ENCODE measurements at regions not wholly inside any gene's neighbourhood (a gene's known extent, or its start where the extent isn't known, plus 50 kb on each side); places are given as distances from the start of the nearest gene placed in this dataset.
"Not testable (repeated sequence)": the region's sequence is repeated elsewhere in the genome, so short reads cannot be mapped to it uniquely, and the experiment has no call there.

GRCh38 chr3:194941360-194941955, 255.8 kb downstream of the FAM43A start:
- no peak for DNase-seq (ENCODE audit: low read depth in 2 of 2, low spot score in 1 of 2)

- no peak for DNase-seq (ENCODE audit: low read depth in 2 of 2, low spot score in 1 of 2)
Measured at GRCh38 chr3:194941956-194942511, 256.4 kb downstream of the FAM43A start.

GRCh38 chr3:194944526-194944925, 258.8 kb downstream of the FAM43A start:
- no peak for DNase-seq (ENCODE audit: low read depth in 2 of 2, low spot score in 1 of 2)

- no peak for DNase-seq (ENCODE audit: low read depth in 2 of 2, low spot score in 1 of 2)
Measured at GRCh38 chr3:194945508-194945907, 259.8 kb downstream of the FAM43A start.

- DNase-seq (ENCODE audit: low read depth in 2 of 2, low spot score in 1 of 2), result no peak
Measured at GRCh38 chr3:194946091-194946490, 260.4 kb downstream of the FAM43A start.

GRCh38 chr3:194949592-194949991, 263.9 kb downstream of the FAM43A start:
- no peak for DNase-seq (ENCODE audit: low read depth in 2 of 2, low spot score in 1 of 2)

GRCh38 chr3:194950906-194951628, 265.4 kb downstream of the FAM43A start:
- no peak for DNase-seq (ENCODE audit: low read depth in 2 of 2, low spot score in 1 of 2)

- not testable (repeated sequence) for DNase-seq (ENCODE audit: low read depth in 2 of 2, low spot score in 1 of 2)
Measured at GRCh38 chr3:194951629-194951920, 265.9 kb downstream of the FAM43A start.

- no peak for DNase-seq (ENCODE audit: low read depth in 2 of 2, low spot score in 1 of 2)
Measured at GRCh38 chr3:194951931-194952582, 266.4 kb downstream of the FAM43A start.

GRCh38 chr3:194952841-194953241, 267.2 kb downstream of the FAM43A start:
- no peak for DNase-seq (ENCODE audit: low read depth in 2 of 2, low spot score in 1 of 2)

GRCh38 chr3:194953291-194953690, 267.6 kb downstream of the FAM43A start:
- no peak for DNase-seq (ENCODE audit: low read depth in 2 of 2, low spot score in 1 of 2)

GRCh38 chr3:194955546-194955945, 269.9 kb downstream of the FAM43A start:
- DNase-seq (ENCODE audit: low read depth in 2 of 2, low spot score in 1 of 2), result no peak

GRCh38 chr3:194955979-194956696, 270.5 kb downstream of the FAM43A start:
- no peak for DNase-seq (ENCODE audit: low read depth in 2 of 2, low spot score in 1 of 2)

GRCh38 chr3:194956697-194957396, 271.2 kb downstream of the FAM43A start:
- DNase-seq (ENCODE audit: low read depth in 2 of 2, low spot score in 1 of 2), result no peak

GRCh38 chr3:194957743-194958240, 272.1 kb downstream of the FAM43A start:
- no peak for DNase-seq (ENCODE audit: low read depth in 2 of 2, low spot score in 1 of 2)

GRCh38 chr3:194959217-194959616, 273.5 kb downstream of the FAM43A start:
- no peak for DNase-seq (ENCODE audit: low read depth in 2 of 2, low spot score in 1 of 2)

GRCh38 chr3:194959666-194960065, 274.0 kb downstream of the FAM43A start:
- not testable (repeated sequence) for DNase-seq (ENCODE audit: low read depth in 2 of 2, low spot score in 1 of 2)

GRCh38 chr3:194960446-194961032, 274.9 kb downstream of the FAM43A start:
- no peak for DNase-seq (ENCODE audit: low read depth in 2 of 2, low spot score in 1 of 2)

- no peak for DNase-seq (ENCODE audit: low read depth in 2 of 2, low spot score in 1 of 2)
Measured at GRCh38 chr3:194961149-194961548, 275.5 kb downstream of the FAM43A start.

GRCh38 chr3:194961571-194961970, 275.9 kb downstream of the FAM43A start:
- no peak for DNase-seq (ENCODE audit: low read depth in 2 of 2, low spot score in 1 of 2)
